SU-DHL-6 (cell line): ENCODE measurements at regions not wholly inside any gene's neighbourhood (a gene's known extent, or its start where the extent isn't known, plus 50 kb on each side); places are given as distances from the start of the nearest gene placed in this dataset.

Experiments
- EZH2phosphoT487 ChIP-seq: fragments of 200-600 bp; sonication (generic), shearing (Covaris generic); conservative IDR thresholded peaks from 2 replicates; pipeline ENCODE4 v1.6.1; 2018; ENCODE audit warnings: mild to moderate bottlenecking, antibody characterized with exemption, low read length, moderate library complexity, mixed read lengths
- TF ChIP-seq, protein P1 (sequence below): fragments of 200-600 bp; sonication (generic); IDR thresholded peaks from one replicate; pipeline ENCODE4 v1.5.1; 2017; ENCODE audit warnings: antibody characterized with exemption, mild to moderate bottlenecking, low read length, moderate library complexity; ENCODE audit not compliant: insufficient read depth, poor library complexity, severe bottlenecking

DNA sequence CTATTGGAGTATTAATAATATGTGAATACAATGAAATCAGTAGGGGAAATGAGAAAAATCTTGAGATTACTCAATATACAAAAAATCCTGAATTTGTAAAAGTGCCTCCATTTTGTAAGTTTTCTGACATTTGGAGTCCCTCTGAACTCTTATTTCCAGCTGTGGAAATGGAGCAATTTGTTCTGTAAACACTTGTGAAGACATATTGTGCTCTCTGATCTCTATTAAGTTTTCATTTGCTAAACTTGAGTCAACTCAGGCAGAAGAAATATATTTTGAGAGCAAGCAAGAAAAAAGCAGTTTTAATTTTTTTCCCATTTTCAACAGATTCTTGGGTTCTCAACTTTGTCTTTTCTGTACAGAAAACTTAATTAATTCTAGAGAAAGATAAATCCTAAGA lies 51.4 kb upstream of the PCDH18 start:
- TF ChIP-seq, protein P1, sequence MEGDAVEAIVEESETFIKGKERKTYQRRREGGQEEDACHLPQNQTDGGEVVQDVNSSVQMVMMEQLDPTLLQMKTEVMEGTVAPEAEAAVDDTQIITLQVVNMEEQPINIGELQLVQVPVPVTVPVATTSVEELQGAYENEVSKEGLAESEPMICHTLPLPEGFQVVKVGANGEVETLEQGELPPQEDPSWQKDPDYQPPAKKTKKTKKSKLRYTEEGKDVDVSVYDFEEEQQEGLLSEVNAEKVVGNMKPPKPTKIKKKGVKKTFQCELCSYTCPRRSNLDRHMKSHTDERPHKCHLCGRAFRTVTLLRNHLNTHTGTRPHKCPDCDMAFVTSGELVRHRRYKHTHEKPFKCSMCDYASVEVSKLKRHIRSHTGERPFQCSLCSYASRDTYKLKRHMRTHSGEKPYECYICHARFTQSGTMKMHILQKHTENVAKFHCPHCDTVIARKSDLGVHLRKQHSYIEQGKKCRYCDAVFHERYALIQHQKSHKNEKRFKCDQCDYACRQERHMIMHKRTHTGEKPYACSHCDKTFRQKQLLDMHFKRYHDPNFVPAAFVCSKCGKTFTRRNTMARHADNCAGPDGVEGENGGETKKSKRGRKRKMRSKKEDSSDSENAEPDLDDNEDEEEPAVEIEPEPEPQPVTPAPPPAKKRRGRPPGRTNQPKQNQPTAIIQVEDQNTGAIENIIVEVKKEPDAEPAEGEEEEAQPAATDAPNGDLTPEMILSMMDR, result no peak
- no peak for TF ChIP-seq EZH2phosphoT487
